ENCODE measurements at regions not wholly inside any gene's neighbourhood (a gene's known extent, or its start where the extent isn't known, plus 50 kb on each side); places are given as distances from the start of the nearest gene placed in this dataset.

GRCh38 chr6:76553256-76553655 lies 480.8 kb upstream of the IMPG1 start:
- Histone ChIP-seq H3K27ac (no peak overlapping the region), H3K27me3 (ENCODE audit: low read depth) (no peaks in the 10 kb centered on the region), H3K4me3 (no peak overlapping the region), H3K9me3 (no peaks in the 10 kb centered on the region), H3K36me3 (no peaks in the 10 kb centered on the region), H3K4me1 (no peaks in the 10 kb centered on the region)
- intact Hi-C loops (cut with DNase I) = no loop called here
- DNase-seq = no peak
- no peak for ATAC-seq
- TF ChIP-seq CTCF (IDR thresholded peaks at IDR 0.05) = no peak

- Histone ChIP-seq H3K27ac (no peak overlapping the region), H3K27me3 (ENCODE audit: low read depth) (no peaks in the 10 kb centered on the region), H3K9me3 (no peaks in the 10 kb centered on the region), H3K36me3 (no peaks in the 10 kb centered on the region), H3K4me3 (no peak overlapping the region), H3K4me1 (no peaks in the 10 kb centered on the region)
- DNase-seq (no peak), ATAC-seq (no peak)
- intact Hi-C loops (cut with DNase I) = no loop called here
- TF ChIP-seq CTCF (IDR thresholded peaks at IDR 0.05) = no peak
Measured at GRCh38 chr6:76552268-76552667, 479.8 kb upstream of the IMPG1 start.

- H3K36me3 ChIP-seq = no peaks in the 10 kb centered on the region
- DNase-seq = no peak
- ATAC-seq = no peak
Measured at GRCh38 chr6:76533661-76534060, 461.2 kb upstream of the IMPG1 start.

GRCh38 chr6:76532647-76533046 lies 460.2 kb upstream of the IMPG1 start:
- peak in 1 of 2 donors; percentile 17 for ATAC-seq
- Histone ChIP-seq H3K4me1 (no peaks in the 10 kb centered on the region), H3K9me3 (no peaks in the 10 kb centered on the region), H3K36me3 (no peaks in the 10 kb centered on the region), H3K27me3 (ENCODE audit: low read depth) (no peaks in the 10 kb centered on the region), H3K27ac (no peak overlapping the region), H3K4me3 (no peak overlapping the region)
- no peak for DNase-seq
- TF ChIP-seq CTCF (IDR thresholded peaks at IDR 0.05) = no peak
- intact Hi-C loops (cut with DNase I) = no loop called here

More at GRCh38 chr6:76533661-76534060, 461.2 kb upstream of the IMPG1 start:
- no peaks in the 10 kb centered on the region for H3K9me3 ChIP-seq
- no peaks in the 10 kb centered on the region for H3K4me1 ChIP-seq
- H3K27me3 ChIP-seq (ENCODE audit: low read depth) = no peaks in the 10 kb centered on the region
- TF ChIP-seq CTCF (IDR thresholded peaks at IDR 0.05) = no peak
- no peak overlapping the region for H3K4me3 ChIP-seq
- intact Hi-C loops (cut with DNase I) = no loop called here
- H3K27ac ChIP-seq = no peak overlapping the region

- intact Hi-C loops (cut with DNase I) = no loop called here
- H3K36me3 ChIP-seq = no peaks in the 10 kb centered on the region
- H3K4me1 ChIP-seq = no peaks in the 10 kb centered on the region
- TF ChIP-seq CTCF (IDR thresholded peaks at IDR 0.05) = no peak
- no peak for ATAC-seq
- no peak overlapping the region for H3K4me3 ChIP-seq
- DNase-seq = no peak
- no peak overlapping the region for H3K27ac ChIP-seq
- H3K9me3 ChIP-seq = no peaks in the 10 kb centered on the region
- no peaks in the 10 kb centered on the region for H3K27me3 ChIP-seq (ENCODE audit: low read depth)
Measured at GRCh38 chr6:76518443-76518842, 446.0 kb upstream of the IMPG1 start.

- intact Hi-C loops (cut with DNase I) = no loop called here
- no peak for ATAC-seq
Measured at GRCh38 chr6:76516924-76517323, 444.5 kb upstream of the IMPG1 start.

More at GRCh38 chr6:76516924-76517323, 444.5 kb upstream of the IMPG1 start:
- Histone ChIP-seq H3K36me3 (no peaks in the 10 kb centered on the region), H3K27me3 (ENCODE audit: low read depth) (no peaks in the 10 kb centered on the region), H3K9me3 (no peaks in the 10 kb centered on the region), H3K27ac (no peak overlapping the region), H3K4me1 (no peaks in the 10 kb centered on the region), H3K4me3 (no peak overlapping the region)
- no peak for DNase-seq
- no peak for TF ChIP-seq CTCF (IDR thresholded peaks at IDR 0.05)
